ENCODE measurements at regions not wholly inside any gene's neighbourhood (a gene's known extent, or its start where the extent isn't known, plus 50 kb on each side); places are given as distances from the start of the nearest gene placed in this dataset.

- no peaks in the 10 kb centered on the region for H3K4me1 ChIP-seq (ENCODE audit: control insufficient read depth, low read length)
- H3K4me3 ChIP-seq (ENCODE audit: low read length) = no peak overlapping the region
Observed at GRCh38 chr14:47778631-47779030, 103.2 kb upstream of the MDGA2 start.

GRCh38 chr14:47772652-47773051 lies 97.2 kb upstream of the MDGA2 start:
- Histone ChIP-seq H3K36me3 (ENCODE audit: control insufficient read depth, low read length) (no peaks in the 10 kb centered on the region), H3K27me3 (ENCODE audit: control insufficient read depth, low read length) (no peaks in the 10 kb centered on the region), H3K27ac (ENCODE audit: low read depth, low read length) (no peak overlapping the region), H3K4me2 (ENCODE audit: low read length) (no peak overlapping the region), H3K9me3 (ENCODE audit: control insufficient read depth, insufficient read depth, low read length) (no peaks in the 10 kb centered on the region), H3K4me3 (ENCODE audit: low read length) (no peak overlapping the region), H3K4me1 (ENCODE audit: control insufficient read depth, low read length) (no peaks in the 10 kb centered on the region), H3K79me2 (ENCODE audit: control insufficient read depth, low read length) (no peaks in the 10 kb centered on the region), H3F3A (ENCODE audit: control insufficient read depth, insufficient read depth) (no peaks in the 10 kb centered on the region), H3K9me2 (replicated peaks; ENCODE audit: control insufficient read depth, low read length) (no peaks in the 10 kb centered on the region), H4K20me1 (ENCODE audit: control insufficient read depth, insufficient read depth, low read depth, low read length) (no peaks in the 10 kb centered on the region)
- no peak for TF ChIP-seq EZH2phosphoT487 (IDR thresholded peaks at IDR 0.05; ENCODE audit: borderline replicate concordance, low read length)
- TF ChIP-seq CTCF (IDR thresholded peaks at IDR 0.05; ENCODE audit: low read depth, low read length, poor library complexity, severe bottlenecking) = no peak

More at GRCh38 chr14:47778631-47779030, 103.2 kb upstream of the MDGA2 start:
- Histone ChIP-seq H3K27ac (ENCODE audit: low read depth, low read length) (no peak overlapping the region), H3K4me2 (ENCODE audit: low read length) (no peak overlapping the region), H3K79me2 (ENCODE audit: control insufficient read depth, low read length) (no peaks in the 10 kb centered on the region), H3K9me3 (ENCODE audit: control insufficient read depth, insufficient read depth, low read length) (no peaks in the 10 kb centered on the region), H4K20me1 (ENCODE audit: control insufficient read depth, insufficient read depth, low read depth, low read length) (no peaks in the 10 kb centered on the region), H3K36me3 (ENCODE audit: control insufficient read depth, low read length) (no peaks in the 10 kb centered on the region), H3K9me2 (replicated peaks; ENCODE audit: control insufficient read depth, low read length) (no peaks in the 10 kb centered on the region), H3K27me3 (ENCODE audit: control insufficient read depth, low read length) (no peaks in the 10 kb centered on the region), H3F3A (ENCODE audit: control insufficient read depth, insufficient read depth) (no peaks in the 10 kb centered on the region)
- TF ChIP-seq EZH2phosphoT487 (IDR thresholded peaks at IDR 0.05; ENCODE audit: borderline replicate concordance, low read length) (no peak), CTCF (IDR thresholded peaks at IDR 0.05; ENCODE audit: low read depth, low read length, poor library complexity, severe bottlenecking) (no peak)

GRCh38 chr14:47763188-47763854 lies 87.9 kb upstream of the MDGA2 start:
- no peaks in the 10 kb centered on the region for H3K79me2 ChIP-seq (ENCODE audit: control insufficient read depth, low read length)
- H4K20me1 ChIP-seq (ENCODE audit: control insufficient read depth, insufficient read depth, low read depth, low read length) = no peaks in the 10 kb centered on the region
- H3K27ac ChIP-seq (ENCODE audit: low read depth, low read length) = no peak overlapping the region
- no peaks in the 10 kb centered on the region for H3F3A ChIP-seq (ENCODE audit: control insufficient read depth, insufficient read depth)
- H3K4me1 ChIP-seq (ENCODE audit: control insufficient read depth, low read length) = no peaks in the 10 kb centered on the region
- no peak overlapping the region for H3K4me3 ChIP-seq (ENCODE audit: low read length)
- no peak overlapping the region for H3K4me2 ChIP-seq (ENCODE audit: low read length)
- no peaks in the 10 kb centered on the region for H3K9me2 ChIP-seq (replicated peaks; ENCODE audit: control insufficient read depth, low read length)
- no peaks in the 10 kb centered on the region for H3K27me3 ChIP-seq (ENCODE audit: control insufficient read depth, low read length)
- no peak for TF ChIP-seq CTCF (IDR thresholded peaks at IDR 0.05; ENCODE audit: low read depth, low read length, poor library complexity, severe bottlenecking)
- no peak for TF ChIP-seq EZH2phosphoT487 (IDR thresholded peaks at IDR 0.05; ENCODE audit: borderline replicate concordance, low read length)
- peaks cover 3% of the 10 kb centered on the region; the same call in 1 of the 2 replicates for H3K9me3 ChIP-seq (ENCODE audit: control insufficient read depth, insufficient read depth, low read length)
- no peaks in the 10 kb centered on the region for H3K36me3 ChIP-seq (ENCODE audit: control insufficient read depth, low read length)
